Hindlimb muscle (tissue), 1 donor: ENCODE measurements at regions not wholly inside any gene's neighbourhood (a gene's known extent, or its start where the extent isn't known, plus 50 kb on each side); places are given as distances from the start of the nearest gene placed in this dataset.
"Not testable (repeated sequence)": the region's sequence is repeated elsewhere in the genome, so short reads cannot be mapped to it uniquely, and the experiment has no call there.

Source experiments
- DNase-seq: peaks from one replicate; pipeline ENCODE4 v3.0.0-alpha.2; 2013

DNA sequence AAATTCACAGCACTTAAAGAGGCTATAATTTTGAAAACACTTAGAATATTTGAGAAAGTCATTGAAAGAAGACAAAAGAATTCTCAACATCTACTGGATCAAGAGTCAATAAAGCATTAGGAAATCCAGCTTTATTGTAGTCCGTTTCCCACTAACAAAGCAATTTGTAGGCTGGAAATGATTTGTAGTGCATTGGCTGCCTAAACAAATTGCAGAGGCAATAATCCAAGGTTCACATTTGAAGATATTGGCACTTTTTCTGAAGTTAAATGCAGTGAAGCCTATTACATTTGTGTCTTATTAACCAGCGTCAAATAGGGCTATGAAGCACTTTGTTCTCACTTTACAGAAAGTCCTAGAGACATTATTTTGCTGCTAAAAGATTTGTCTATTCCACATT lies 848.1 kb upstream of the SLITRK1 start:
- no peak for DNase-seq

DNA sequence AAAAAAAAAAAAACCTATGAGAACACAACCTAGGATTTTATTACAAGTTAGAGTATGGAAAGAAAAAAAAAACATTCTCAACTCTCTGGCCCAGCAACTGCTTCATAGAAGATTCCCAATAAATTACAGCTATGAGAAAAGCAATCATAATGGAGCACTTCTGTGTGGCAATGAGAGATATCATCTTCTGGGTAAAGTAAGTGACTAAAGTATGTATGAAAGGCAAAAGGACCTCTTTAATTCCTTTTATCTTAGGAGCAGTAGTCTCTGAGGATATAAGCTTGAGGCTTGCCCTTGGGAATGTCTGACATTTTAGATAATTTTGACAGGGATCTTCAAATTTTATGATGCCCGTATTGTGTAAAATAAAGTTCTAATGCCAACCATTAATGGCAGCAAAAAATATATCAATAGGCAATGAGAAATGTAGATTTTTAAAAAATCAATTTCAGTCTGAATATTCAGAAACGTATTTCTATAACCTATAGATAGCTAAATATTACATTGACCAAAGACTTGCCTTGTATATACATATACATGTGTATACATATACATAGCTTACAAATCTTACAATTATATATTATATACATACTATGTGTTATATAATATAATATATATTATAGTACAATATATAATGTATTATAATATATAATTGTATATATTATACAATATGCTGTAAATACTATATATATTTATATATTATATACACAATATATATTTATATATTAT lies 823.9 kb upstream of the SLITRK1 start:
- no peak for DNase-seq

DNA sequence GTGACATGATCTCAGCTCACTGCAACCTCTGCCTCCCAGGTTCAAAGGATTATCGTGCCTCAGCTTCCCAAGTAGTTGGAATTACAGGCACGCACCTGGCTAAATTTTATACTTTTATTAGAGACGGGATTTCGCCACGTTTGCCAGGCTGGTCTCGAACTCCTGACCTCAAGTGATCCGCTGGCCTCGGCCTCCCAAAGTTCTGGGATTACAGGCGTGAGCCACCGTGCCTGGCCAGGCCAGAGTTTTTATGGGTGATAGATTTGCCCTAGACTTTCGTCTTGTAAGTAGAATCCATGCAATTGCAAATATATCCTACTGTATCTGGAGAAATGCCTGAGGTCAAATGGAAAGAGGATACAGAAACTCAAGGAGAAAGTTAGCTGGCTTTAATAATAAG lies 819.9 kb upstream of the SLITRK1 start:
- no peak for DNase-seq

DNA sequence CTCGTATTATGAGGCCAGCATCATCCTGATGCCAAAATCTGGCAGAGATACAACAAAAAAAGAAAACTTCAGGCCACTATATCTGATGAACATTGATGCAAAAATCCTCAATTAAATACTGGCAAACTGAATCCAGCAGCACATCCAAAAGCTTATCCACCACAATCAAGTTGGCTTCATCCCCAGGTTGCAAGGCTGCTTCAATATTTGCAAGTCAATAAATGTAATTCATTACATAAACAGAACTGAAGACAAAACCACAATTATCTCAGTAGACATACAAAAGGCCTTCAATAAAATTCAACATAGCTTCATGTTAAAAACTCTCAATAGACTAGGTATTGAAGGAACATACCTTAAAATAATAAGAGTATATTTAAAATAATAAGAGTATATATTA lies 815.3 kb upstream of the SLITRK1 start:
- DNase-seq = not testable (repeated sequence)

DNA sequence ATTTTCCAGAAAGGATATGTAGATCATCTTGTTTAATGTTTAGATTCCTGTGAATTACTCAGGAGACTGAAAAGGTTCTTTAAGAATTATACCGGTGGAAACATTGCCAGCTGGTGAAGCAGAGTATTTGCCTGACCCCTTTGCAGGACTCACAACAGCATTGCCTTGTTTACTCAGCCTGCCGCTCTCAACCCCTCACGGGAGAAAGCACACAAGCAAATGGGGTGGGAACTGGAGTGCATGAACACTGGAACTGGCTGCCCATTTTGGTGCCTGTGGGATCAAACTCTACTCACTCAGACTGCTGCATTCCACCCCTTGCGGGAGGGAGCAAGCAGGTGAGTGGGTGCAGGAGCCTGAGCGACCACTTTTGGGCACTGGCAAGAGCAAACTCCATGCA lies 804.7 kb upstream of the SLITRK1 start:
- DNase-seq = no peak

DNA sequence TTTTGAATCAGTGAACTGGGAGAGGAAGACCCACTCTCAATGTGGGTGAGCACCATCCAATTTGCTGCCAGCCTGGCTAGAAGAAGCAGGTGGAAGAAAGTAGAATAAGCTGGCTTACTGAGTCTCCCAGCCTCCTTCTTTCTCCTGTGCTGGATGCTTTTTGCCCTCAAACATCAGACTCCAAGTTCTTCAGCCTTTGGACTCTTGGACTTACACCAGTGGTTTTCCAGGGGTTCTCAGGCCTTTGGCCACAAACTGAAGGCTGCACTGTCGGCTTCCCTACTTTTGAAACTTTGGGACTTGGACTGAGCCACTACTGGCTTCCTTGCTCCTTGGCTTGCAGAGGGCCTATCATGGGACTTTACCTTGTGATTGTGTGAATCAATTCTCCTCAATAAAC lies 804.2 kb upstream of the SLITRK1 start:
- DNase-seq = no peak

DNA sequence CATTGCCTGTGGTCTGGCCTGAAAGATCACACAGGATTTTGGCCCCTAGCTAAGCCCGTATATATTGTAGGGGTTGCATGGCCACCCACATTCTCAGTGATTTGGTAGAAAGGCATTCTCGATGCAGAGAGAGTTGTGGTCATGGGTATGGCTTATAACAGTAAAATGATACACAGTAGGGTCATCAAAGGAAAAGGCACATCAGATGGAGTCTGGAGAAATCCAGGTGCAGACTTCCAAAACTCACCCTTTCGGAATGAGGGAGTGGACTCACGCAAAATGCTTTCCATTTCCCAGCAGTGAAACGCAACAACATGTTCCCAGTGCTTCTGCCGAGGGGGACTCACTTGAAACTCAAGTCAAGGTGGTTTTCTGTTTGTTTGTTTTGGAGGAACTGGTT lies 802.5 kb upstream of the SLITRK1 start:
- DNase-seq = no peak

DNA sequence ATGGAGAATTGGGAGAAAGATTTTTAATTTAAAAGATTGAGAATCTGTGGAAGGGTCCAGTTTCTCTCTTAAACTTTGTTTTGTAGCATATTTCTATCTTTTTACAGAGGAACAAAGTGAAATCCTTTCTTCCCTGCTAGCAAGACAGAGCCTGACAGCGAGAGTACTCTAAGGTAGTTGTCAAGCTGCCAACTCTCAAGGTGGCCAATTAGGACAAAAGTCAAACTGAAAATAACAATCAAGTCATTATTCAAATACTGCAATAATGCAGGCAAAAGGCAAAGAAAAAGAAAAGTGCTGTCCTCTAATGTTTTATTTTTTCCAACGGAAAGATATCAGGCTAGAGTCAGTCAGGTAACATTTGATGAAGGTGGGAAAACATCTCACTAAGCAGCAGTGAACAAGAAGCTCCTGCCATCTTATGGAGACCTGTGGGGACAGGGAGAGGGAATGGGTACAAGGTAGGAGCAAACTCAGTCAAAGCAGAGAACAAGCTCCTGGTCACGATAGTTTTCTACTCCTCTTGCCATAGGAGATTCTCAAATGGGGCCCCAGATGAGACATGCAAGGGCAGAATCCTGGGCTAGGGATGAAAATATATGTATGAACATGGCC lies 801.9 kb upstream of the SLITRK1 start:
- no peak for DNase-seq

DNA sequence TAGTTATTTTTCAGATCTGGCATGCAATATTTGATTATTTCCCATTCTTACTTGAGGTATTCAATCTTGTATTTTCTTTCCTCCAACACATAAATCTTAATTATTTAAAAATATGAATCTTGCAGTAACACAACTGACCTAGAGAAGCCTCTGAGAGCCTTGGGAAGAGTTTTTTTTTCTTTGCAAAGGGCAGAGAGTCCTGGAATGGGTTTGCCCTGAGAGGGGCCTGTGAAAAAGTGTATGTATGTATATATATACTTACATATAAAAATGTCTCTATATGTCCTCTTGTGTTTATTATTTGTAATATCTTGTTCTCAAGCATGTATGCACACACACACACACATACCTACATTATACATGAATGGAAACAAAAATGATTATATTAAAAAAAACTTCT lies 801.2 kb upstream of the SLITRK1 start:
- no peak for DNase-seq

DNA sequence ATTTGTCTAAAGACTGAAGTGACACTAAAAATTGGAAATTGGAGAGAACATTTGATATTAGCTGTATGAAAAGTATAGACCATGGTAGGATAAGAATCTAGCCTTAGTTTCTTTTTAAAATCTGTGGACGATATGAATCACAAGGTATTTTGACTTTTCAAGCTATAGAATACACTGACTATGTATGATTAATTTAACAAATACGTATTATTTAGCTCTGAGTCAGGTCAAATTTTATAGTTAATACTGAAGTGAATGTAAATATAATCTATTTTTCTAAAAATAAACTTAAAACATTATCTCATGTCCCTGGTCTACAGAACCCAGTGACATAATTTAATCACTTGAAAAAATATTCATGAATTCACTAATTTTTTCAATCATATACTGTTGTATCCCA lies 795.6 kb upstream of the SLITRK1 start:
- no peak for DNase-seq

DNA sequence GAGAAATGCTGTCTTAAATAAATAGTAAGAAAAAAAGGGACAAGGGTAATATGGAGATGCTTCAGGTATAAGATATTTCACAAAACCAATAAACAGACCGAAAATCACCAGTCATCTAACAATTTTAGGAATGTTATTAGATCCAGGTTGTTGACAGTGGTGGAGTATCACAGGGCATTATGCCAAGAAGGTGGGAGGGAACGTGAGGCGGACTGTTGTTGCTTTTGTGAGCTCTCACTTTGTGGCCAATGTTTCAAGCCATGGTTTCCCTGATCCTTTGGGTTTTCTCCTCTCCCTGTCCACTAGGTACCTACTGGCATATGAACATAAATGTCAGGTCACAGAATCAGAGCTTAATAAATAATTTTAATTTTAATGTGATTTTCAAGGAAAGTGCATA lies 790.3 kb upstream of the SLITRK1 start:
- DNase-seq = no peak

DNA sequence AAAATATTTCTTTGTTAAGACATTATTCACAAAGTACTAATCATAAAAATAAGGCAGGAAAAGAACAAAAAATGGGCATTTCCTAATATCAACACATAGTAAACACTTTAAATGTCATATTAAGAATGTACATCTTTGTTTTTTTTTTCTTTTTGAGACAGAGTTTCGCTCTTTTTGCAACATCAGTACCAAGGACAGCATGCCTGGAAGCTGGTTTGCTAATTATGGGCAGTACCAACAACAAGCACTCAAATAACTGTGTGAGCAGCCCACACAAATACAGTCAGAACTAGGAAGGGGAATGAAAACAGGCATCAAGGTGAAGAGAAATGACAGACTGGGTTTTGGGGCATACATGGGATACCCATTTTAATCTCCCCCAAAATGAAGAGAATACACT lies 788.0 kb upstream of the SLITRK1 start:
- no peak for DNase-seq

DNA sequence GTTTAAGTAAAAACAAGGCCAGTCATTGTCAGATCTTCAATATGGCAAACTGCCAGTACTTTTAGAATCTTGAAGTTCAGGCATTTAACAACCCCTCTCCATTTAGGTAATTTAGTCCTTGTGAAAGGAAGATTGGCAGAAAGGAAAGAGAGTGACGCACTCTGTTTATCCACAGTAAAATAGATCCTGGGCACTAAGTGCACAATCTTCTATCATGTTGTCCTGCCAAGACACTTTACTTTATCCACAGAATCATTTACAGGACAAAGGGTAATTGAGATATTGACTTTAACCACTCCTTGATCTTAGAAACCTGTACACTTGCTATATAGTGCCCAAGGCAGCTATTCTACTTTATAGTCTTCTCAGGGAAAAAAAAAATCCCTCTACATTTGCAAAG lies 786.4 kb upstream of the SLITRK1 start:
- DNase-seq = no peak

DNA sequence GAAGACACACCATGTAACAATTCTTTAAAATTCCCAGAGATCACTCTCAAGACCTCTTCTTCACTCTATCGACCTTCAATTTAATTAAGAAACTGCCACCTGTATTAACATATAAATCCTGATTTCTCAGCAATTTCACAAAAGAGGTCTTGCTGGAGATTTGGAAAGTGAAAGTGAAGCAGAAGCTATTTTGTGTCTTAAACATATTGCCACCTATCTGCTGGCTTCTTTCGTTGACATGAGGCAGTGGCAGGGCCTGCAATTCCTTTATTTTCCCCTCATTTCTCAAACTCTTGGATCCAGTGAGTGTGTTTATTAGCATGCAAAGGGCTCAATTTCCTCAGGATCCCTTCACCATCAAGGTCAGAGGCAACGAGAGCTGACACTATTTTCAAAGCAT lies 780.2 kb upstream of the SLITRK1 start:
- no peak for DNase-seq

DNA sequence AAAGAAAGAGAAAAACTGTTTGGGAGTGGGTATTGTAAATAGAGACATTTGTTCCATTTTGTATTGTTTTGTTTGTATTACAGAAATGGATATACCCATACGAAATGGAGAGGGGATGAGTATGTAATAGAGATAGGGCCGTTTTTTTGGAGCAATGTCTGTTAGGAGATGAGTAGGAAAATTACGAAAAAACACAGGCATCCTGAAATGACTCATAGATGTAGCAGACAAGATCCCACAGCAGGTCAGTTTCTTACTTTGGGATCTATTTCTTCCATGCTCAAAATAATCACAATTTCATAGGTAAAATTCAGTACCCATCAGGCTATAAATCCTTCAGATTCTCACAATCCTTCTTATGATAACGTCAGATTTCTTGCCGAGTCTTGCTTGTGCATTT lies 779.4 kb upstream of the SLITRK1 start:
- DNase-seq = no peak

DNA sequence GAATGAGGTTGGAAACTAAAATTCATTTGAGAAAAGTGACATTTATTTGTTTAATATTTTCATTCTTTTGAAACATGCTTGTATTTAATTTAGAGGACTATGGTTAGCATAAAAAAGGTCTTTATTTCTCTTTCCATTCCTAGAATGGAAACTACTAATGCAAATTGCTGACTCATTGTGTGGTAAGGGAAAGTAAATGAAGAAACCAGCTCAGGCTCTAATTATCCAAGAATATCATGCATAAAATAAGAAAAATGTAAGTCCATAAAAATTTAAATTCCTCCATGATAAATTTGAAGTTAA lies 777.0 kb upstream of the SLITRK1 start:
- no peak for DNase-seq

DNA sequence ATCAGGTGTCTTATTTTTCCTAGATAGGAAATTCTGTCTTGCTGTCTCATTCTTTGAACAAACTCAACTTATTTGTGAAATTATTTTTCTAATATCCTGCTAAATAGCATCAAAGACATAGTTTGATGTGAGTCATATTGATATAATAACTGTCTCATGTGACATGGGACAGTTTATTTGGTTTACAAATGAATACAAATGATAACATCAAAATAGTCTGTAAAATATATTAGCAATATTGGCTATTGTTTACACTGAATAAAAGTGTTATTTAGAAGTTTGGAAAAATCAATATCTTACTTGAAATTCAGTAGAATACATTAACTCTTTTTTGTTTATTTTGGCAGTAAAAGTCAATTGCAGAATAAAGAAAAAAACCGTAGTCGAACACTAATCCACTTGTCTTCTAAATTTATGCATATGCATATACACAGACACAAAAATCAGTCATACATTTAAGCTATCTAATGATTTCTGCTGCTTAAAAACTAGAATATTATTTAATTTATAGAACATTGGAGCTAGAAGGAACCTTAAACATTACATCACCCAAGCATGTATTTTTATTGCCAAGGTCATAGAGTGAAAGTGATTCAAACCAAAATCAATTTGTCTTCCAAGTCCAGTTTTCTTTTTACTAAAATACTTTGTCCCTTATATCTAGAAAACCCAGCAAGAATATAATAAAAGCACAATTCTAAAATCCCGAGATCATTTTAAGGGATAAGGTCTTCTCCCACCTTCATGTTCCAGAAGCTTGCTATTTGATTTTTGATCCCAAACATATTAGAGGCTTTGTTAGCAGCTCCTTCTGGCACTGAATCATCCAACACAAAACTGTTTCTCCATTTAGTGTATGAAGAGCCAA lies 776.5 kb upstream of the SLITRK1 start:
- no peak for DNase-seq

DNA sequence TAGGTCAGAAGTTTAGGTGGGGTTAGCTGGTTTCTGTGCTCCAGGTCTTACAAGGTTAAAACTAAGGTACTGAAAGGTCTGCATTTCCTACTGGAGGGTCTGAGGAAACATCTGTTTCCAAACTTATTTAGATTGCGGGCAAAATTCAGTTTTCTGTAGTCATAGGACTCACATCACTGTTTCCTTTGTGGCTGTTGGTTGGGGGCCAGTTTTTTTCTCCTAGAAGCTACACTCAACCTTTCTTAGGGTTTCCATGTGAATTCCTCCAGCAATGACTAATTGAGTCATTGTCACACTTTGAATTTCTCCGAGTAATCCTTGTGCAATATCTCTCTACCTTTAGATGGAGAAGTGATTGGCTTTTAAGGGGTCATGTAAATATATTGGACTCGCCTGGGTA lies 773.4 kb upstream of the SLITRK1 start:
- no peak for DNase-seq

DNA sequence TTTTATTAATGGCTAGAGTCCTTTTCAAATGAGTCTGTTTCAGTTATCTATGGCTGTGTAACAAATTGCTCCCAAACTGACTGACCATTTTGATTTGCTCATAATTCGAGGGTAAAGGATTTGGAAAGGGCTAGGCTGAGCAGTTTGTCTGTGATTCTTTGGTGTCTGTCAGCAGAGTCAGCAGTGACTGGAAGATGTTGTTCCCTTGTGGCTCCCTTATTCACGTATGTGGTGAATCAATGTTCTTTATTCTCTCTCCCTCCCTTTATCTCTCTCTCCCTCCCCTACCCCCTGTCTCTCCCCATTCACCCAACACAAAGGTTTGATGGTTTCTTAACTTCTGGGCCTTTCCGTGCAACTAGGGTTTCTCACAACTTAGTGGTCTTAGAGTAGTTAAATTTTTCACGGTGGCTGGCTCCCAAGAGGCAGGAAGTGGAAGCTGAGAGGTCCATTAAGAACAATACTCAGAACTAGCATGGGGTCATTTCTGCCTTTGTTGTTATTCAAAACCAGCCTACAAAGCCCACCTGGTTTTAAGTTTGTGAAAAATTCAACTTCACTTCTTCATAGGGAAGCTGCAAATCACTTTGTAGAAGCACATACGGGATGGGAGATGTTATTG lies 772.5 kb upstream of the SLITRK1 start:
- no peak for DNase-seq

DNA sequence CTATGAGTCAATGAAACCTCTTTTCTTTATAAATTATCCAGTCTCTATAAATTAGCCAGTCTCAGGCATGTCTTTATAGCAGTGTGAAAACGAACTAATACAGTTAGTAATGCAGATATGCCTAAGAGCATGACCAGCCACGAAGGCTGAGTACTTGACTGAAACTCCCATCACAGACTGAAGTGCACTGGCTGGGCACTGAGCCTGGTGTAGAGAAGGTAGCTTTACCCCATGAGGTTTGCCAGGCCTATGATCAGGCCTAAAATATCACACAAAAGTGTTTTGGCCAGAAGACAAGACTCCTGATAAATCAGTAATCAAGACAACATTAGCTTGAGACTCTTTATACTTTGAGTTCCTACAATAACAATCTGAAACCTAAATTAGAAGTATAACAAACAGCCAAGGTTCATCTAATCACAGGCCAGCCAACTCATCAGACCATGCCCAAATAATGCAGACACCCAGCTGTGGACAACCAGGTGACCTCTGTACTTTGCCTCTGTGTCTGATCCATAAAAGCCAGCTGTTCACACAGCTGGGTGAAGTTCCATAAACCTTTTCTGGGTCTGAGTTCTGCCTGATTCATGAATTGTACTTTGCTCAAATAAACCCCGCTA lies 771.8 kb upstream of the SLITRK1 start:
- no peak for DNase-seq

DNA sequence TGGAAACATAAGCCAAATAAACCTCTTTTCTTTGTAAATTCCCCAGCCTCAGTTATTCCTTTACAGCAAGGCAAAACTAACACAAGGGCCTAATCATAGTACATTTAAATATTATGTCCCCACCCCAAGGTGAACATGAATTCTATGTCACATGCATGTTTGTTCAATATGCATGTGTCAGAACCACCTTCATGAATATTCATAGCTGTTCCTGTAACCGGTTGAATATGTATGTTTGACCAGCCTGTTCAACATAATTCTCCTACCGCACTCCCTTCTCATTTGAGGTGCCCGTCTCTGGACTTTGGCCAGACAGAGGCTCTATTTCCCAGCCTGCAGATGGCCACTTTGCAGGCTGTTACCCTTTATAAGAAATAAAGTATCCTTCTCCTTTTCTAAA lies 769.4 kb upstream of the SLITRK1 start:
- DNase-seq = no peak

DNA sequence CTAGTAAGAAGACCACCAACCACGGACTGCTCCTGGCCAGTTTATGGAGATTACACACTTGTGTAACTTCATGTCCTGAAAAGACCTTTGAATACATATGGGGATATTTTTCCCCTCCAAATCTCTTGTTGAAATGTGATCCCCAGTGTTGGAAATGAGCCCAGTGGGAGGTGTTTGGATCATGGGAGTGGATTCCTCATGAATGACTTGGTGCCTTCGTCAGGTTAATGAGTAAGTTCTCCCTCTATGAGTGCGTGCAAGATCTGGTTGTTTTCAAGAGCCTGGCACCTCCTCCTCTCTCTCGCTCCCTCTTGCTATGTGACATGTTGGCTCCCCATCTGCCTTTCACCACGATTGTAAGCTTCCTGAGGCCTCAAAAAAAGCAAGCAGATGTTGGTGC lies 769.0 kb upstream of the SLITRK1 start:
- no peak for DNase-seq

DNA sequence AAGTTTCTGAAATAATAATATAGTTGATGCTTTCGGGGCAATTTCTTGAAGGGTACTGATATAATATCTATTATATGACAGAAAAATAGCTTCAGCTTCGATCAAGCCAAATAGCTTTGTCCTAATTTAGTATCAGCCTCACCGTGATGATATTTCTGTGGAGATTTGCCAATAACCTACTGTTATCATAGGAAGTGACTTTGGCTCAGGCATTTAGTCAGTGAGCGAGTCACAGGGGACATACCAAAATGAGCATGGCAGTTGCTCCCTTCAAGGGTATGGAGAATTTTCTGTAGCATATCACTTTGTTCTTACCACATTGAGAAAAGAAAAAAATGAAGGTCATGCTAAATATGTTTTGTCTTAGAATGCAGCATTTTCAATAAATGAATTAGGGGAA lies 767.6 kb upstream of the SLITRK1 start:
- DNase-seq = no peak
